ENCODE measurements at regions not wholly inside any gene's neighbourhood (a gene's known extent, or its start where the extent isn't known, plus 50 kb on each side); places are given as distances from the start of the nearest gene placed in this dataset.
A peak's percentile ranks its signal among the peaks of the same experiment; 100 is the strongest.
"Not testable (repeated sequence)": the region's sequence is repeated elsewhere in the genome, so short reads cannot be mapped to it uniquely, and the experiment has no call there.

DNA sequence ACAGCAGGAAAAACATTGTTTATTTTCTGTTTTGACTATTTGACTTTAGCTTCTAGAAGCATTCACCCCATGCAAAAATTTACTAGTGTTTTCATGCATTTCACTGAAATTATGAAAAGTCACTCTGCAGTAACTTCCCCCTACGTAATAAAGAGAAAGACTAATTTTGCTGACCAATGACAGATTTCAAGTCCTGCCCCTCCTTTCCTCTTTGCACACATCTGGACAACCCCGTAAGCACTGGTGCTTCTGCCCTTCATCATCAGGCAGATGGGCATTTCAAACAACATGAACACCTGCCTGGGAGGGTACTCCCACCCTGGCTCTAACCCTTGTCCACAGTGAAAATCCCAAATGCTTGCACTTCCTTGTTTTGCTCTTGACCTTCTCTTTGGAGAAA is 815.0 kb upstream of the ID2 start:
- TF ChIP-seq, protein P1, sequence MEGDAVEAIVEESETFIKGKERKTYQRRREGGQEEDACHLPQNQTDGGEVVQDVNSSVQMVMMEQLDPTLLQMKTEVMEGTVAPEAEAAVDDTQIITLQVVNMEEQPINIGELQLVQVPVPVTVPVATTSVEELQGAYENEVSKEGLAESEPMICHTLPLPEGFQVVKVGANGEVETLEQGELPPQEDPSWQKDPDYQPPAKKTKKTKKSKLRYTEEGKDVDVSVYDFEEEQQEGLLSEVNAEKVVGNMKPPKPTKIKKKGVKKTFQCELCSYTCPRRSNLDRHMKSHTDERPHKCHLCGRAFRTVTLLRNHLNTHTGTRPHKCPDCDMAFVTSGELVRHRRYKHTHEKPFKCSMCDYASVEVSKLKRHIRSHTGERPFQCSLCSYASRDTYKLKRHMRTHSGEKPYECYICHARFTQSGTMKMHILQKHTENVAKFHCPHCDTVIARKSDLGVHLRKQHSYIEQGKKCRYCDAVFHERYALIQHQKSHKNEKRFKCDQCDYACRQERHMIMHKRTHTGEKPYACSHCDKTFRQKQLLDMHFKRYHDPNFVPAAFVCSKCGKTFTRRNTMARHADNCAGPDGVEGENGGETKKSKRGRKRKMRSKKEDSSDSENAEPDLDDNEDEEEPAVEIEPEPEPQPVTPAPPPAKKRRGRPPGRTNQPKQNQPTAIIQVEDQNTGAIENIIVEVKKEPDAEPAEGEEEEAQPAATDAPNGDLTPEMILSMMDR (IDR thresholded peaks at IDR 0.05): no peak
- H3K4me1 ChIP-seq (ENCODE audit: control insufficient read depth in 1 of 2, insufficient read depth in 1 of 2, low read depth in 1 of 2, low read length in 1 of 2): peaks cover 40 to 52% of the 10 kb centered on the region in 2 experiments
- no peaks in the 10 kb centered on the region for H3K27me3 ChIP-seq
- no peaks in the 10 kb centered on the region for H3K36me3 ChIP-seq
- H3K4me3 ChIP-seq (ENCODE audit: low read depth in 1 of 2, low read length in 1 of 2): peak overlapping the region; percentile 12 to 31
- peak overlapping the region; percentile 82 for H3K27ac ChIP-seq
- no peaks in the 10 kb centered on the region for H3K9me3 ChIP-seq

DNA sequence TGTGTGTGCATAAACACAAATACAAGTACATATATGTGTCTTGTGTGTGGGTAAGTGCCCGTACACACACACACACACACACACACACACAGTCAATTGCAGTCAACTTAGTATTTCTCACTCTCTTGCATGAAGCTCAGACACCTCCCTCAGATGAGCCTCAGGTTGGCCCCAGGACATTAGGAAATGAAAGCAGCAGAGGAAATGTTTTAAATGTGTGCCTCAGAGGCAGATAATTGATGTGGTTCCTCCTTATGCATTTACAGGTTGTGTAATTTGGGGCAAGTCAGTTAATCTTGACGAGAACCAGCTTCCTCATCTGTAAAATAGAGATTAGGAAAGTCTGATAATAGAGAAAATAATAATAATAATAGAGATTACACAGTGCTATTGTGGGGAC is 814.0 kb upstream of the ID2 start:
- H3K4me3 ChIP-seq (ENCODE audit: low read depth in 1 of 2, low read length in 1 of 2): peak overlapping the region in 1 of 2 experiments; percentile 12
- TF ChIP-seq, protein P1 (IDR thresholded peaks at IDR 0.05): no peak
- no peaks in the 10 kb centered on the region for H3K9me3 ChIP-seq
- no peaks in the 10 kb centered on the region for H3K27me3 ChIP-seq
- peak overlapping the region; percentile 82 for H3K27ac ChIP-seq
- H3K36me3 ChIP-seq: no peaks in the 10 kb centered on the region
- peaks cover 42 to 55% of the 10 kb centered on the region in 2 experiments for H3K4me1 ChIP-seq (ENCODE audit: control insufficient read depth in 1 of 2, insufficient read depth in 1 of 2, low read depth in 1 of 2, low read length in 1 of 2)

DNA sequence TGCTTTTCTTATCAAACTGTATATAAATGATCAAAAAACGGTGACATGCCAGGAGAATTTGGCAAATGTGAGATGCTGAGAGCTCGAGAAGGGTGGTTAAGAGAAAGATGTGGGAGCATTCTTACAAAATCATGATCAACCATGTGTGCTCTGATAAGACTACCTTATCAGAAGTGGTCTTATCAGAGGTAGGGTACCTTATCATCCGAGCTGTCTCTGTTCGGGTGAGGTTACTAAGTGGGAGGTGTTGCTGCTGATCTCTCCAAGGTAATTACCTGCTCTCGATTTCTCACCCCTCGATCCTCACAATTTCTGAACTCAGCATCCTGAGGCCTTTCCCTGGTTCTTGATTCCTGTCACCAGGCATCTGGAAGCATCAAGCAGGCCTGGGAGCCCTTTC is 813.0 kb upstream of the ID2 start:
- Histone ChIP-seq H3K27ac (peak overlapping the region; percentile 82), H3K27me3 (no peaks in the 10 kb centered on the region)

DNA sequence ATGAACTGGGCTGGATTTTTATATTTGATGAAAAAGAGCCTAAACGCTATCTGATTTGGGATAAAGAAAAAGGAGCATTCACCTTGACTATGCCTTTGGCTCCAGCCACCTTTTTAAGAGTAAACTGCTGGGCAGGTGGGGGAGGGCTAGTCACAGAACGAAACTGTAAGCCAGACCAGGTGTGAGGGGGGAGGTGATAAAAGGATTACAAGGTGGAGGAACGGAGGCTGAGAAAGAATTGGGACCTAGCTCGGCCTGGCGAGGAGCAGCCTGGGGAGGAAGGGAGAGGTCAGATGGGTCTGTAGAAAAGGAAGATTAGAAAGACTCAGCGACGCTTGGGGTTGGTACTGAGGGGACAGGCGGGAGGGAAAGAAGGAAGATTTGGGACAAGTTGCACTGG is 805.4 kb upstream of the ID2 start:
- H3K4me3 ChIP-seq (ENCODE audit: low read depth in 1 of 2, low read length in 1 of 2); H3K27ac ChIP-seq: not testable (repeated sequence)
- peaks cover 14 to 19% of the 10 kb centered on the region in 2 experiments for H3K4me1 ChIP-seq (ENCODE audit: control insufficient read depth in 1 of 2, insufficient read depth in 1 of 2, low read depth in 1 of 2, low read length in 1 of 2)

More for the DNA sequence above, 813.0 kb upstream of the ID2 start:
- Histone ChIP-seq H3K9me3 (no peaks in the 10 kb centered on the region), H3K36me3 (no peaks in the 10 kb centered on the region), H3K4me3 (ENCODE audit: low read depth in 1 of 2, low read length in 1 of 2) (no peak overlapping the region), H3K4me1 (ENCODE audit: control insufficient read depth in 1 of 2, insufficient read depth in 1 of 2, low read depth in 1 of 2, low read length in 1 of 2) (peaks cover 42 to 55% of the 10 kb centered on the region in 2 experiments)
- TF ChIP-seq, protein P1 (IDR thresholded peaks at IDR 0.05): no peak

DNA sequence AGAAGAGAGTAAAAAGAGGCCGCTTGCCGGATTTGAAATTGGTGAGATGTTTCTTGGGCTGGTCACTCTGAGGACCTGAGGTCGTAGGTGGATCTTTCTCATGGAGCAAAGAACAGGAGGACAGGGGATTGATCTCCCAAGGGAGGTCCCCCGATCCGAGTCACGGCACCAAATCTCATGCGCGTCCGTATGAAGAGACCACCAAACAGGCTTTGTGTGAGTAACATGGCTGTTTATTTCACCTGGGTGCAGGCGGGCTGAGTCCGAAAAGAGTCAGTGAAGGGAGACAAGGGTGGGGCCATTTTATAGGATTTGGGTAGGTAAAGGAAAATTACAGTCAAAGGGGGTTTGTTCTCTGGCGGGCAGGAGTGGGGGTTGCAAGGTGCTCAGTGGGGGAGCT is 803.6 kb upstream of the ID2 start:
- not testable (repeated sequence) for H3K9me3 ChIP-seq; H3K36me3 ChIP-seq; H3K4me3 ChIP-seq (ENCODE audit: low read depth in 1 of 2, low read length in 1 of 2); H3K27me3 ChIP-seq; H3K27ac ChIP-seq
- peaks cover 18 to 24% of the 10 kb centered on the region in 2 experiments for H3K4me1 ChIP-seq (ENCODE audit: control insufficient read depth in 1 of 2, insufficient read depth in 1 of 2, low read depth in 1 of 2, low read length in 1 of 2)

More for the DNA sequence above, 805.4 kb upstream of the ID2 start:
- not testable (repeated sequence) for H3K36me3 ChIP-seq, H3K27me3 ChIP-seq, H3K9me3 ChIP-seq

DNA sequence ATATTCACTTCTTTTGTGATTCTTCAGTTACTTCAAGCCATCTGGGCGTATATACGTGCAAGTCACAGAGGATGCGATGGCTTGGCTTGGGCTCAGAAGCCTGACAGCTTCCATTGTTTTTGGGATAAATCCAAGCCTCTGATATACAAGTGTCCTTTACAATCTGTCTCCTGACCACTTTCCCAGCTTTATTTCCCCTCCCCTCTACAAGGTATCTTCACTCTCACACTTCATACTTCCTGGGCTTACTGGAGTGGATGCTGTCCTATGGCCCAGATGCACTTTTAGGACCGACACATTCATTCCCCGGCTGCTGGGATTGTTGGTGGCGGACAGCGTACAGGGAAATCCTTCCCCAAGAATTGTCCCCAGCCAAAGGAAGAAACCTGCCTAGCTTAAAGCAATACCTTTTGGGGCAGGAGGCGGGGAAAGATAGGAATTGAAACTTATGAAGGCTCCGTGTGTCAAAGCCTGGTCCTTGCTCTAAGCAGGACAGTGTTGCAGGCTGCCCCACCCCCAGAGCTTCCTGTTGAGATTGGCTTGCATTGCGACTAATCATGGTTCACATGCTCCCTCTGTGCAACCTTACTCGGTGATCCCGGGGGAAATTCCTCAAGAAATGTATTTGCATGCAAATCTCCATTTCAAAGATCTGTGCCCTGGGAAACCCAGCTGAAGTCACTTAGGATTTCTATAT is 802.9 kb upstream of the ID2 start:
- H3K9me3 ChIP-seq: no peaks in the 10 kb centered on the region
- no peaks in the 10 kb centered on the region for H3K27me3 ChIP-seq
- H3K4me1 ChIP-seq (ENCODE audit: control insufficient read depth in 1 of 2, insufficient read depth in 1 of 2, low read depth in 1 of 2, low read length in 1 of 2): peaks cover 24 to 31% of the 10 kb centered on the region in 2 experiments
- no peak overlapping the region for H3K4me3 ChIP-seq (ENCODE audit: low read depth in 1 of 2, low read length in 1 of 2)
- H3K36me3 ChIP-seq: no peaks in the 10 kb centered on the region
- H3K27ac ChIP-seq: no peak overlapping the region
- TF ChIP-seq, protein P1 (IDR thresholded peaks at IDR 0.05): no peak
